ENCODE measurements at regions not wholly inside any gene's neighbourhood (a gene's known extent, or its start where the extent isn't known, plus 50 kb on each side); places are given as distances from the start of the nearest gene placed in this dataset.

DNA sequence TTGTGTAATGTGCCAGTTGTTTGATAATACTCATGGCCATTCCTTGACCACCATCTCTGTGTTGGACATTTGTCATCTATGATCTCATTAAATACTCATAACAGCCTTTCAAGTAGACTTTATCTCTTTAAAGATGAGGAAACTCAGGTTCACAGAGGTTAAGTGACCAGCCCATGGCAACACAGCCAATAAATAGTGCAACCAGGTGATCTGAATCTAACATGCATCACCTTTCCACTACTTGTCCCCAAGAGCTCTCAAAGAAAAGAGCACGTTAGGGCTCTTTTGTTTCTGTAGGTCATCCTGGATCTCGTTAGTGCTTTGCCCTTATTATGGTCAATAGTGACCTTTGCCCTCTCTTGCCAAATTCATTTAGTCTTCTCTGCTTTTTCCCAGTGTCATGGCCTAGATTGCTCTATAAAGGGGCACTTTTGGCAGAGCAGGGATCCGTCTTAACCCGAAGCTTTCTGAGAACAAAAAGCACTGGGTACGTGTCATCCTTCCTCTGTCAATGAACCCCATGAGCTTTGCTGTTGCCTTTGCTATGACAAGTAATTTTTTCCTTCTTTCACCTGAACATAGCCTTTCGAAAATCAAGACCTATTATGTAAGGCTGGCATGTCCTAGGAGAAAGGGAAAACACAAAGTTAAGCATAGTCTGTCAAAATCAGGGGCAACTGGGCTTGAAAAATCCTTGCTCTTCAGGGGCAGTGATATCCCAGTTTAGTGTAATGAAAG lies 88.0 kb upstream of the PLXNA2 start:
- intact Hi-C loops (cut with micrococcal nuclease; ENCODE audit: unreplicated experiment) = no loop called here
- no peak overlapping the region for H3K27ac Mint-ChIP-seq (ENCODE audit: unreplicated experiment)
- H3K27me3 Mint-ChIP-seq (ENCODE audit: insufficient read depth, unreplicated experiment) = peaks cover 18% of the 10 kb centered on the region
- Histone ChIP-seq H3K27me3 (replicated peaks; ENCODE audit: control insufficient read depth, insufficient read depth, low read length) (no peaks in the 10 kb centered on the region; the same call in 1 of the 2 replicates), H3K9me3 (no peaks in the 10 kb centered on the region), H3K36me3 (ENCODE audit: control insufficient read depth, insufficient read depth, low read length) (no peaks in the 10 kb centered on the region), H3K4me3 (ENCODE audit: low read depth, low read length) (no peak overlapping the region), H3K4me1 (no peaks in the 10 kb centered on the region)
- no peaks in the 10 kb centered on the region for H3K36me3 Mint-ChIP-seq (ENCODE audit: insufficient read depth, unreplicated experiment)
- TF ChIP-seq, protein P1, sequence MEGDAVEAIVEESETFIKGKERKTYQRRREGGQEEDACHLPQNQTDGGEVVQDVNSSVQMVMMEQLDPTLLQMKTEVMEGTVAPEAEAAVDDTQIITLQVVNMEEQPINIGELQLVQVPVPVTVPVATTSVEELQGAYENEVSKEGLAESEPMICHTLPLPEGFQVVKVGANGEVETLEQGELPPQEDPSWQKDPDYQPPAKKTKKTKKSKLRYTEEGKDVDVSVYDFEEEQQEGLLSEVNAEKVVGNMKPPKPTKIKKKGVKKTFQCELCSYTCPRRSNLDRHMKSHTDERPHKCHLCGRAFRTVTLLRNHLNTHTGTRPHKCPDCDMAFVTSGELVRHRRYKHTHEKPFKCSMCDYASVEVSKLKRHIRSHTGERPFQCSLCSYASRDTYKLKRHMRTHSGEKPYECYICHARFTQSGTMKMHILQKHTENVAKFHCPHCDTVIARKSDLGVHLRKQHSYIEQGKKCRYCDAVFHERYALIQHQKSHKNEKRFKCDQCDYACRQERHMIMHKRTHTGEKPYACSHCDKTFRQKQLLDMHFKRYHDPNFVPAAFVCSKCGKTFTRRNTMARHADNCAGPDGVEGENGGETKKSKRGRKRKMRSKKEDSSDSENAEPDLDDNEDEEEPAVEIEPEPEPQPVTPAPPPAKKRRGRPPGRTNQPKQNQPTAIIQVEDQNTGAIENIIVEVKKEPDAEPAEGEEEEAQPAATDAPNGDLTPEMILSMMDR (IDR thresholded peaks at IDR 0.05; ENCODE audit: insufficient read depth in 1 of 2, low read depth in 1 of 2, low read length in 1 of 2, severe bottlenecking in 1 of 2, unreplicated experiment in 1 of 2) = no peak
- BruUV-seq (replicated peaks) = no TSS peak
- no peak for DNase-seq
- no peaks in the 10 kb centered on the region for H3K4me1 Mint-ChIP-seq (ENCODE audit: low read depth, unreplicated experiment)
- CTCF ChIA-PET = no interaction called here
- no peak overlapping the region for H3K4me3 Mint-ChIP-seq (ENCODE audit: unreplicated experiment)
- no peaks in the 10 kb centered on the region for H3K9me3 Mint-ChIP-seq (ENCODE audit: unreplicated experiment)
- POLR2A ChIA-PET = no interaction called here

DNA sequence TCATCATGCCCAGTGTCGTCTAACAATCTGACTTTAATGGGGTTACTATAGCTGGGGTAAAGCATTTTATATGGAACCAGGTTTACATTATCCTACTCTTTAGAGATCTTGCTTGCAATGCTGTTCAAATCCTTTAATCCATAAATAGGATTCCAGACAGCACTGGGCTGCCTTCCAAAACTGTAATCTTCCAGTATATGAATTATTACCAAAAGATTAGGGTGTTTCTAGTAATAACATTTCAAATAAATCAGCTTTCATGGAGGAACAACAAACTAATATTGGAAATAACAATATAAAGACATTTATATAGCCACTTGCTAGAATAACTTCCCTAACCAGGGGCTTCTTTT lies 88.6 kb upstream of the PLXNA2 start:
- H3K9me3 ChIP-seq = no peaks in the 10 kb centered on the region
- Mint-ChIP-seq H3K36me3 (ENCODE audit: insufficient read depth, unreplicated experiment) (no peaks in the 10 kb centered on the region), H3K4me1 (ENCODE audit: low read depth, unreplicated experiment) (no peaks in the 10 kb centered on the region), H3K4me3 (ENCODE audit: unreplicated experiment) (no peak overlapping the region), H3K27me3 (ENCODE audit: insufficient read depth, unreplicated experiment) (peaks cover 16% of the 10 kb centered on the region), H3K27ac (ENCODE audit: unreplicated experiment) (no peak overlapping the region), H3K9me3 (ENCODE audit: unreplicated experiment) (no peaks in the 10 kb centered on the region)
- ChIA-PET CTCF (no interaction called here), POLR2A (no interaction called here)
- intact Hi-C loops (cut with micrococcal nuclease; ENCODE audit: unreplicated experiment) = no loop called here
- no peaks in the 10 kb centered on the region for H3K36me3 ChIP-seq (ENCODE audit: control insufficient read depth, insufficient read depth, low read length)
- no peak for DNase-seq
- no TSS peak for BruUV-seq (replicated peaks)
- no peaks in the 10 kb centered on the region; the same call in 1 of the 2 replicates for H3K27me3 ChIP-seq (replicated peaks; ENCODE audit: control insufficient read depth, insufficient read depth, low read length)
- no peaks in the 10 kb centered on the region for H3K4me1 ChIP-seq
- no peak overlapping the region for H3K4me3 ChIP-seq (ENCODE audit: low read depth, low read length)
- TF ChIP-seq, protein P1 (IDR thresholded peaks at IDR 0.05; ENCODE audit: insufficient read depth in 1 of 2, low read depth in 1 of 2, low read length in 1 of 2, severe bottlenecking in 1 of 2, unreplicated experiment in 1 of 2) = no peak

DNA sequence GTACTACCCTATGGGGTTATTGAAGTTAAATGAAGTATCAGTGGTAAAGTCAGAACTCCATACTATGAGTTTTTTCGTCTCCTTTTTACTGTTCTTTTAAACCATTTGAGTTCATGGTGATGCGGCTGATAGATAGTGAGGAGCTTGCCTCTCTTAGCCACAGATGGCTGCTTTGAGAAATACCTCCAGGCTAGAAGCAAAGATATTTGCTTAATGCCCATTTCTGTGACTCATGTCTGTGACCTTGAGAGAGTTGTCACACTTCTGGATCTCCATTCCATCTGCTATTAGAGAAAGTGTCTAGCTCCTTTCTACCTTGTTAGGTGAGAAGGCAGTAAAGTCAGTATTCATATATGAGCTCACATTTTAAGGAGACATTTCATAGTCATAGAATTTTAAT lies 89.5 kb upstream of the PLXNA2 start:
- Histone ChIP-seq H3K27me3 (replicated peaks; ENCODE audit: control insufficient read depth, insufficient read depth, low read length) (no peaks in the 10 kb centered on the region; the same call in 1 of the 2 replicates), H3K9me3 (no peaks in the 10 kb centered on the region), H3K4me3 (ENCODE audit: low read depth, low read length) (no peak overlapping the region), H3K4me1 (no peaks in the 10 kb centered on the region), H3K36me3 (ENCODE audit: control insufficient read depth, insufficient read depth, low read length) (no peaks in the 10 kb centered on the region)
- H3K36me3 Mint-ChIP-seq (ENCODE audit: insufficient read depth, unreplicated experiment) = no peaks in the 10 kb centered on the region
- ChIA-PET CTCF (no interaction called here), POLR2A (interaction anchor here (0.7 kb wide), 1 partner anchor 371 kb away, joined by 3 read pairs; no protein-coding TSS in a partner anchor)
- peaks cover 15% of the 10 kb centered on the region for H3K27me3 Mint-ChIP-seq (ENCODE audit: insufficient read depth, unreplicated experiment)
- TF ChIP-seq, protein P1 (IDR thresholded peaks at IDR 0.05; ENCODE audit: insufficient read depth in 1 of 2, low read depth in 1 of 2, low read length in 1 of 2, severe bottlenecking in 1 of 2, unreplicated experiment in 1 of 2) = no peak
- no peak overlapping the region for H3K4me3 Mint-ChIP-seq (ENCODE audit: unreplicated experiment)
- no peak overlapping the region for H3K27ac Mint-ChIP-seq (ENCODE audit: unreplicated experiment)
- H3K4me1 Mint-ChIP-seq (ENCODE audit: low read depth, unreplicated experiment) = no peaks in the 10 kb centered on the region
- H3K9me3 Mint-ChIP-seq (ENCODE audit: unreplicated experiment) = no peaks in the 10 kb centered on the region
- BruUV-seq (replicated peaks) = no TSS peak
- no peak for DNase-seq
- intact Hi-C loops (cut with micrococcal nuclease; ENCODE audit: unreplicated experiment) = no loop called here

All from Caco-2 (cell line).